Stimulated activated CD8-positive, alpha-beta memory T cell treated with anti-CD3 and anti-CD28 coated beads, Interleukin-7, amount 100 ng/mL, for 4 hours (primary cell): ENCODE measurements at regions not wholly inside any gene's neighbourhood (a gene's known extent, or its start where the extent isn't known, plus 50 kb on each side); places are given as distances from the start of the nearest gene placed in this dataset.

Experiments used
- DNase-seq, 2 donors: peaks; one replicate each; pipeline ENCODE4 v3.0.0-alpha.2; 2020; ENCODE audit warnings: low read depth in 2 of 2

DNA sequence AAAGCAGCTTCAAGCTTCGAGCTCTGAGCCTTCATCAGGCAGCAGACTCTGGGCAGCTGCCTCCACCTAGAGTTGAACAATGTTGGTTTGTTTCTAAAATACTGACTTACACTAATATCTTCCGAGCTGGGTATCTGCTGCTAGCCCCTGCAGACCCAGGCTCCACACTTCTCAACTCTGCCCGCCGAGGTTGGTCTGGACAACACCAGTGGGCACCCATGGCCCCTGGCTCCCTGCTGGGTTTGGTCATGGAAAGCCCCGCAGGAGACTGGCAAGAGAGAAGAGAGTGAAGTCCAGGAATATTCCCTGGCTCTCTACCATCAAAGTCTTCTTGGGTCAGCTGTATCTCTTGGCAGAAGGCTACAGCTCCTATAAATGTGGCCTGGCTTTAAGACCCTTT is 214.2 kb upstream of the TMEM132C start:
- DNase-seq: no peak

DNA sequence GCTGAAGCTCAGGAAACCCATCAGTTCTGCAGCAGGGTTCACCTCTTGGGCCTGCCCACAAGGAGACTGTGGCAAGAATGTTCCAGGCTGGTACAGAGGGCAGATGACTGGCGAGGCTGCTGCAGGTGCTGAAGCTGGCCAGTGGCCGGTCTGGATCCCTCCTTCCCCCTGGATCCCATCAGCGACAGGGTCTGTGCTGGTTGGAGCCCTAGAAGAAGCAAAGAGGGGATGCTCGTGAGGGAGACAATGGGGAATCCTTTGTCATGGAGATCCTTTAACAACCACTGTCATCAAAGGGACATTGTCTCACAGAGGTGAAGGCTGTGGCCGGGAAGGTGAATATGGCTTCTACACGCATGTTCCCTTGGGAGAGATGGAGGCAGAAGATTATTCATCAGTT is 211.4 kb upstream of the TMEM132C start:
- DNase-seq: no peak

DNA sequence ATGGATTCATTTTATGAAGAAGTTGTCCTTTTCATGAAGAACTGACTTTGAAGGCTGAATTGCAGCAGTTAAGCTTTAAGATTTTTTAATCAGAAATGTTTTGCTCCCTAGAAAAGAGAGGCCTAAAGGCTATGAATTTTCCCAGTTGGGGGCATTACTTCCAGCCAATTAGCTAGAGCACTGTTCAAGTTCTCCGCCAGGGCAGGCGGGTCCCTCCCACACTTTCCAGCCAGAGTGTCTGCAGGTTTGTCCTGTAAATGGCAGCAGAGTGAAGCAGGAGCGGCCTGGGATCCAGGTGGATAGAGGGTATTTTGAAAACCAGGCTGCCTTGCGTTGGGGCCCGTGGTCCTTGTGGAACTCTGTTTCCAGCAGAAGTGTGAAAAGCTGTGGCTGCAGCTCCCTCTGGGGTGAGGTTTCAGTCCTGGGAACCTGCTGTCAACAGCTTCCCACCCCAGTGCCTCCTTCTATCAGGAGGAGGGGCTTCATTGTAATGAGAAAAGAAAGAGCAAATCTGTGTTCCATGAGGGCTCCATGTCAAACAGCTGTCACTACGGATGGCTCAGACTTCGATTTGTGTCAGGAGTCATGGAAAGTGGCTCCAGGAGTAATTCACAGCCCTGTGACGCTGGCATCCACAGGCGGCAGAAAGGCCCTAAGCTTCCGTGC is 210.7 kb upstream of the TMEM132C start:
- DNase-seq: no peak

DNA sequence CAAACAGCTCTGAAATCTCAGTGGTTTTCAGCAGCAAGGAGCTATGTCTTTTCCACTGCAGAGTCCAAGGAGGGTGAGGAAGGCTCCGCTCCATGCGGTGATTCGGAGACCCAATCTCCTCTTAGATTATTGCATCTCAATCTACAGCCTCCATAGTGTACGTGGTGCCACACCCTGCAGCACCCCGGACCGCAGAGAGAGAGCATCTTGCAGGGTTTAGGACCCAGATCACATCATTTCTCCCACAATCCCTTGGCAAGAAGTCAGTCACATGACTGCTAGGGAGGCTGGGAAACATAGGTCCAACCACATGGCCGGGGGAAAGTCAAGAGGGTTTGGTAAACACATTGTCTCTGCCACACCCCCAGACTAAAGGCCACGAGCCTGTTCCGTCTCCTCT is 209.4 kb upstream of the TMEM132C start:
- no peak for DNase-seq

DNA sequence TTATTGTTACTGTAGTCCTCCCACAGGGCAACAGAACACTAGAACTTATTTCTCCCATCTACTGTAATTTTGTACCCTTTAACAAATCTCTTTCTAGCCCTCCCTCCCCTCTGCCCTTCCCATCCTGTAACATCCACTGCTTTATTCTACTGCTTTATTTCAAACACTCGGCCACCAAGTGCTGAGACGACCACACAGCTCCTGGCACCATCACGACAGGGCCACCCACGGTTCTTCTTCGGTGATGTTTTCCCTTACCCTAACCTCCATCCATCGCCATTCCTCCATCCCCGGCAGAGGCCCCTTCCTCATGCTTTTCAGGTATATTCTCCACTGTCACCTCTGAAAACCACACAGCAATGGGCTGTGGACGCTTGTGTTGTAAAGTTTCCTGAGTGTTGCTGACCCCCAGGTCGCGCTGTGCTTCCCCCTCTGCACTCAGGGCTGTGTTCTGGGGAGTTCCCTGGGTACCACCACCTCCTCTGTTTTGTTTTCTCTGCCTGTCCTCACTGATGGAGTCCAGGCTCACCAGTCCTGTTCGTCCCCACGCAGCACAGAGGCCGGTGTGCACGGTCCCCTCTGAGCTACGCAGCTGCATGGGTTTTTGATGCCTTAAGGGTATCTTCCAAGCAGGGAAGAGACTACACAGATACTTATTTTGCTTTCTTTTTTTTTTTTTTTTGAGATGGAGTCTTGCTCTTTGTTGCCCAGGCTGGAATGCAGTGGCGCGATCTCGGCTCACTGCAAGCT is 207.2 kb upstream of the TMEM132C start:
- DNase-seq: no peak

DNA sequence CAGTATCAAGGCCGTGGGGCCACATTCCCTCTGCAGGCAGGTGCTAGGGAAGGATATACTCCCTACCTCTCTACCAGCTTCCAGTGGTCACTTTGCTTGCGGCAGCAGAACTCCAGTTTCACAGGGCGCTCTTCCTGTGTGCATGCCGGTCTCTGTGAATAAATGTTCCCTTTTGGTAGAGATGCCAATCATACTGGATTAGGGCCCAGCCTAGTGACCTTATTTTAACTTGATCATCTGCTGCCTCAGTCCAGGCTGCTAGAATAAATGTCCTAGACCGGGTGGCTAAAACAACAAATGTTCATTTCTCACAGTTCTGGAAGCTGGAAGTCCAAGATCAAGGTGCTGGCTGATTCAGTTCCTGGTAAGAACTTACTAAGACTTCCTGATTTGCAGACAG is 198.8 kb upstream of the TMEM132C start:
- DNase-seq: no peak

DNA sequence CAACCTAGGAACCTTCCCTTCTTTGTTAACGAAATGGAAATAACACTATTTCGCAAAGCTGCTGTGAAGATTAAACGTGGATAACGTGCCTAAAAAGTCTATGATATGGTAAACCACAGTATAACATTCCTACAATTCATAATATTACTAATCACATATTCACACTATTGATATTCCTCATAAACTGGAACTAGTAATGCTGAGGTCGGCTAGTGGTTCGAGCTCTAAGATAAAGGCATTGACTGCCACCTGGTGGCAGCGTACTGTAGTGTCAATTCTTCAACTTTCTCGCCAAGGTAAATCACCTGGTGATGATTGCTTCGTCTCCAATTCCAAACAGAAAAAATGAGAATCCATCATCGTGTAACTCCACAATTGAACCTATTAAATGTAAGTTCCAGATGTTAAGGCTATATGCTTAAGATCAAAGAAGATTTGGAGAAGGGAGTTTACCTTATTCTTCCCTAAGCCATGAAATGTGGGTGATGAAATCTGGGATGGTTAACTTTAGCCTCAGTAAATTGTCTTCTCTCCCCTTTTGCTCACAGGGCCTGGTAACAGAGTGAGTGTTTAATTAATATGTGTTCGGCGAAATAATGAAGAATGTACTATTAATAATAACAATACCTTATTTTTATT is 197.5 kb upstream of the TMEM132C start:
- no peak for DNase-seq

DNA sequence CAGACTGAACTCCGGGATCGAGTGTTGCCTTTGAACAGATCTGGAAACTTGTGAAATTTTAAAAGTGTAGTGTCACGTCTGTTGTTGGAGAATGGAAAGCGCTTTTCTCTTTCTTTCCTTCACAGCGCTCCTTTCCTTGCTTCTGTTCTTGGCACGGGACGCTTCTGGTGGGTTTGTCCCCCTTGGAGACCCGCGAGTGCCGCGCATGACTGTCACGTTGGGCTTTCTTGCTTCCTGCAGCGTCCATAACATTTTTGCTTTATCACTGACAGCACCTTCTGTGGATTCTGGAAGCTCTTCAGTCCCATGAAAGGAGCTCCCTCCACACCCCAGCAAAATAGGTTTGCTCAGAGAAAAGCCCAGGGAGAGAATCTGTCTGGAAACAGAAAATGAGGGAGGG is 193.0 kb upstream of the TMEM132C start:
- DNase-seq: no peak

DNA sequence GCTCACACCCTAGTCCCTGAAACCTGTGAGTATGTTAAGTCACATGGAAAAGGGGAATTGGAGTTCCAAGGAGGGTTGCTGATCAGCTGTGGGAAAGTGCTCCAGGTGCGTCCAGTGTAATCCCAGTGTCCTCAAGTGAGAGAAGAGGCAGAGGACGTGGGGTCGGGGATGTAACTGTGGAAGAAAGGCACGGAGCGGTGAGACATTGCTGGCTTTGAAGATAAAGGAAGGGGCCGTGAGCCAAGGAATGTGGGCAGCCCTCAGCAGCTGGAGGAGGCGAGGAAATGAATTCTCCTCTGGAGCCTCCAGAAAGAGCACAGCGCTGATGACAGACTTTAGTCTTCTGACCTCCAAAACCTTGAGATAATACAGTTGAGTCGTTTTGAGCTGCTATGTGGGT is 191.6 kb upstream of the TMEM132C start:
- no peak for DNase-seq

DNA sequence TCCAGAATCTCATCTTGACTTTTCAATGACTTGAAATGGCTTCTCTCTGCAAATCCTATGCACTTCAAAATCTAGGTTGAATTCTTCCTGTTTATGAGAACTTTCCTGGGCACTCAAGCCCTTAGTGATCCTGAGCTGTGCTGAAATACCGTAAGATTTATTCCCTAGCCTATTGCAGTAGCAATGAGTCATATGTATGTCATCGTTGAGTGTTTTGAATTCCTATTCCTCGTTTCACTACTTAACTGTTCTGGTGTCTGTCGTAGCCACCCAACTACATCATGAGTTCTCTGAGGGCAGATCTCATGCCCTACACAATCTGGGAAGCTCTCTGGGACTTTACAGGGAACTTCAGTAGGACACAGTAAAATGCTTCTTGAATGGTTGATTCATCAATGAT is 190.8 kb upstream of the TMEM132C start:
- no peak for DNase-seq

DNA sequence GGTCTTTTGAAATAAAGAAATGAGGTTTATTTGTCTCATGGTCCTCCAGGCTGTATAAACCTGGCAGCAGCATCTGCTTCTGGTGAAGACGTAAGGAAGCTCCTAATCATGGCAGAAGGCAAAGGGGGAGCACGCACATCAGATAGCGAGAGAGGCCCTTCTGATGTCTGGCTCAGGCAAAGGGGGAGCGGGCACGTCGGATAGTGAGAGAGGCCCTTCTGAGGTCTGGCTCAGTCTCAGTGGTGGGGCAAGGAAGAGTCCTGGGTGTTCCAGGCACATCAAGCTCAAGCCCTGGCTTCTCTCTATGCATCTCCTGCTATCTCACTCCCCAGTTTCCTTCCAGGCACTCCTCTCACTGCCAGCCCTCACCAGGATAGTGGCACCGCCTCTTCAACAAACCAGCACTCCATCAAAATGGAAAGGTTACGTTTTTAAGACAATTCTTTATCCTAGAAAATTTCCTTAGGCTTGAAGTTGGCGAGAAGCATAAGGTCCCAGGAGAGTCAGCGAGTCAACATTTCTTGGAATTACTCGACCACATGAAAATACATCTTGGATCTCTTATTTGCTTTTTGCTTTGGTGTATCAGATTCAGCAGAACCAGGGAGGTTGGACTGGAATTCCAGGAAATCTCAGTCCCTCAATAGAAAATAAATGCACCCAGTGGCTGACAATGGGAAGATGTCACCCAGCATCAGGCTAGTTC is 189.6 kb upstream of the TMEM132C start:
- no peak for DNase-seq

DNA sequence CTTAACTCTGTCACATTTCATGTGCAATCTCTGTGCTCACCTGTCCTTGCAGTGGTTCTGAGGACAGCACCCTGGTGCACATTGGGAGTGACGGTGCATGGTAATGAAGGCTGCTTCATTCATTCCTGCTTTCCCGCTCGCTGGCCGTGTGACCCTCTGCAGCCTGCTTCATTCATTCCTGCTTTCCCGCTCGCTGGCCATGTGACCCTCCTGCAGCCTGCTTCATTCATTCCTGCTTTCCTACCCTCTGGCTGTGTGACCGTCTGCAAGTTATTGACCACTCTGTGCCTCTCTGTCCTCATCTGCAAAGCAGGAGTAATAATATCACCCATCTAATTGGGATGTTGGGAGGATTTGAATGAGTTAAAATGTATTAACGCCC is 189.1 kb upstream of the TMEM132C start:
- DNase-seq: no peak

DNA sequence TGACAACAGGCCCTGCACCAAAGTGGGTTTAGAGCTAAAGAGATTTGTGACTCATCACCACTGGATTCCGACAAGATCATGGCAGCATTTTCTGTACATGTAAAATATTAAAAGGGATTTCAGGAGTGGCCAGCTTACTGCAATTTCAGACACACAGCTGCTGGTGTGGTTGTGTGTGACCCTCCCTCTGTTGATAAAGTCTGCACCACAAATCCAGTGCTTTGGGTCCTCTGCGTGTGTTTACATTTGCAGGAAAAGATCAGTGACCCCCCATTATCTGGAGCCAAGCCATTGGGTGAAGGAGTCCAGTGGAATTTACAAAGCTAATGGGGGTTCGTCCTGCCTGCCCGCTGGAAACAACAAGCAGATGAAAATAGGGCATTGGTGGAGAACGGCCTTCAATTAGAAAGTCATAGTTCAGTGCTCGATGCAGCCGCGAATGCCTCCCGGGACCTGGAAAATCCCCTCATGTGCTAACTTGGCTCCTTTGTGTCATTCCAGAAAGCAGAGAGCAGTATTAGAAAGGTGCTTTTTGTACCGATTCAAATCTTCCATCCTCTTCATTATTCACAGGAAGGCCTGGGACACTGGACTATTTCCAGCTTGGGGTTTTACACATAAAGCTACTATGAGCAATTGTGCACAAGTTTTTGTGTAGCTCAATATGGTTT is 188.5 kb upstream of the TMEM132C start:
- no peak for DNase-seq

DNA sequence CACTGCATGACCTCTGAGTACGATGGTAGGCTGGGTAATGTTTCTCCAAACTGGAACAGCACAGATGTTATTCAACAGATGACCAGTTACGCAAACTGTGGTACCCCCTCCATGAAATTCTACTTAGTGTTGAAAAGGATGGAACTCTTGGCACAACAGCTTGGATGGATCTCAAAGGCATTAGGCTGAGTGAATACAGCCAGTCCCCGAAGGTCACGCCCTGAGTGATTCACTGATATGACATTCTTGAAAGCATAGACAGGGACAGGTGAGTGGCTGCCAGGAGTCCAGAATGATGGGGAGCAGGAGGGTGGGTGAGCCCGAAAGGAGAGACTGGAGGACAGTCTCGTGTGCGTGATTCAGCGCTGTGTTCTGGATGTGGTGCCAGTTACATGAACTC is 187.5 kb upstream of the TMEM132C start:
- no peak for DNase-seq

DNA sequence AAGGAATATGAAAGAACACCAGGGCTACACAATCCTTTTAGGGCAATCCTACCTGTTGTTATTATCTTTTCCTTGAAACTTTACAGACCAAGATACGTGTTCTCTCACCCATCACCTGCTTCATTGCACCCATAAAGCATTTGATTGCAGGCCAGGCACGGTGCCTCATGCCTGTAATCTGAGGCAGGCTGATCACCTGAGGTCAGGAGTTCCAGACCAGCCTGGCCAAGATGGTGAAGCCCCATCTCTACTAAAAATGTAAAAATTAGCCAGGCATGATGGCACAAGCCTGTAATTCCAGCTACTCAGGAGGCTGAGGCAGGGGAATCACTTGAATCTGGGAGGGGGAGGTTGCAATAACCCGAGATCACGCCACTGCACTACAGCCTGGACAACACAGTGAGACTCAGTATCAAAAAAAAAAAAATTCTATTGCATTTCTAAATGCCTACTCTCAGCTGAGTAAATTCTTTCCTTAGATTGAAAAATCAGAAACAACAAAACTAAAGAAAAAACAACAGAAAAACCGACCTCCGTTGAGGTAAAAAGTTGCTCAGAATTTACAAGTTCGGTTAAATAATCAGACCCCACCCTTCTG is 183.7 kb upstream of the TMEM132C start:
- DNase-seq: no peak

DNA sequence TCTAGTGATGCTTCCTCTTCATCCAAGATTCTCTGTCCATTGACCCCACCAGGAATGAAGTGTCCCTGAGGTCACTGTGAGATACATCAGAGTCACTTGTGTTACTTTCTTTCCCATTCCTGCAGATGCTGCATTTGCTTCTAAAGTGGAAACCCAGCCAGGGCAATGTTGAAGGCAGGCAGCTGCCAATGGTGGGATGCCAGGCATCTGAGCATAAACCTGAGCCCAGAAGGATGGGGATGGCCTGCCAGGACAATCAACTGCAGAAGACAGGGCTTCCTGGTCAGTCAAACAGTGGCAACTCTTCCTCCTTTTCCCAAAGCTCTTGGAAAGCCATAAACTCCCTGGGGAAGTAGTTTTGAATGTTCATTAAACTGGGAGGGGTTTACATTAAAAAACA is 178.0 kb upstream of the TMEM132C start:
- no peak for DNase-seq

DNA sequence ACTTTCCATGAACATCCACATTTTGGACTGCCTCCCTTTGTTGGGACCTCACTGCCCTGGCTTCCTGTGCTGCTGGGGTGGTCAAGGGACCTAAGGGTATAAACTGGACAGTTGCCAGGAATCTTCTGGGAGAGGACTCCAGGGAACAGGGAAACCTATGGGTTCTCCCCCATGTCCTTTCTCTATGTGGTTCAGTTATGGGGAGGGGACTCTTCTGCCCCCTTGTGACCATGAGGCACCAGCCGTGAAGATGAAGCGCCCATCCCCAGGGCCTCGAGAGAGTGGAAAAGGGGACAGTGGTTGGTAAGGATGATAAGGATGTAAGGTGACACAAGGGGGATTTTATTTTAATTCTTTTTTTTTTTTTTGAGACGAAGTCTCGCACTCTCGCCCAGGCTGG is 177.0 kb upstream of the TMEM132C start:
- DNase-seq: no peak

DNA sequence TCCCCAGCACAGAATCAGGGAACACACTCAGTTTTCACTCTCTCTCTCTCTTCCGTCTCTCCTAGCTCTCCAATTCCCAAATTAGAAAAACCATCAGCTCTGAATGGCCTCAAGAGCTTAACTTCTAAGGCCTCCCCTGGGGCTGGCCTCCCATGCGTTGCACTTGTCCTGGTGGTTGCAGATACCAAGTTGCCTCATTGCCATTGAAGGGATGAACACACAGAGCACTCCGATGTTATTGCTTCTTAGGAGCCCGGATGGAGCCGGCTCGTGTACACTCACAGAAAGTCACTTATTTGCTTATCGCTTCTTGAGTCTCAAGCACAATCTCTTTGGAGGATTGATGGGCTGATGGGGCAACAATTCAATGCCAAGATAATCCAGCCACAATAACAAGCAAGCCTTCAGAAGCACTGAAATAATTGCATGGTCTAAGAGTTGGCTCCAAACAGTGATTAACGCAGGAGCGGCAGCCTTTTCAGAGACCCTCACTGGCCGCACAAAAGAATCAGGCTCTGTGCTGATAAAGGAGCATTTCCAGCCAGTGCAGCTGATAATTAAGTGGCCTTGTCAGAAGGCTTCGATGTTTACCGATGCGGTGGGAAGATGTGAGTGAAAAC is 175.8 kb upstream of the TMEM132C start:
- DNase-seq: no peak

DNA sequence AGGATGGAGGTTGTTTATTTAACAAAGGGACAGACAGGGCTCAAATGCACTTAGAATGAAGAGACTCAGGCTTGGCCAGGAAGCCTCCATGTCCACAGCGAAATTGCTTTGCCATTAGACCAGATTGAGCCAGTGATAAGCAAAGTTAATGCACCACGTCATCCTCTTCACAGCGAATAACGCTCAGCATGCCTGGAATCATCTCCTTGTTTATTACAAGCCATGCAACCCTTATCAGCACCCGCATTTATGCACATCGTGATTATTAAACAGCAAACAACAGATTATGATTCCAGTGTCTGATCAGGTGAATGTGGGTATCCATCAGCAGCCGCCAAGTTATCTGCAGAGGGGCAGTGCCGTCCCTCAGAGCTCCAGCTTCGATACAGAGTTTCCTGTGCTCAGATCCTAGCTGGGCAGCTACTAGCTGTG is 175.0 kb upstream of the TMEM132C start:
- no peak for DNase-seq

DNA sequence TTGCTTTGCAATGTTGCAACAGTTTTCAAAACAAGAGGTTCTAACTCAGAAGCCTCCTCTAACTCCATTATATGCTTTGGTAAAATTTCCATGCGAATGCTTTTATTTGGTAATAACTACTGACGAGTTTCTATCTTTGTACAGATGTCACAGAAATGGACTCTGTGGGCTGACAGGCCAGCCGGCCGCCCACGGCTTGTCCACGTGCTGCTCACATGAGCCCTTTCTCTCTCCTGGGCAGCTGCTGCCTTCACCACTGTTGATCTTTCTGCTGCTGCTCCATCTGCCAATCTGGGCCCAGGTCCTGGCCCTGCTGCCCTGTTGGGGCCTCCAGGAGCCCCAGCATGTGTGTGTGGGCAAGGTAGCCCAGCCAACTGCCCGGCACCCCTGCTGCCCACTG is 168.2 kb upstream of the TMEM132C start:
- no peak for DNase-seq

DNA sequence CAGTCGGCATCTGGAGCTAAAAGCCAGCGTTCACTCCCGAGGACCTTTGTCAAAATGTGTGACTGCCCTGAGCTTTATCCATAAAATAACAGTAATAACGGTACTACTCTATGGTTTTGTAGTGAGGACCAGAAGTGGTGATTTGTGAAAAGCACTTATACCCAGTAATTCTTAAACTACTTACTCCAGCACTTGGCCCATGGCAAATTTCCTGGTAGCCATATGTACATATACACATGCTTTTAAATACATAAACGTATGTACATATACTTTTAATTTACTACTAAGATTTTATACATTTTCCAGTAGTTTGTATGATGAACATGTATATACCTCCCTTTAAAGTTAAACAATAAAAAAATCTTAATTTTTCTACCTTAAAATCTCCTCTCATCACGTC is 163.8 kb upstream of the TMEM132C start:
- no peak for DNase-seq
